ENCODE measurements at regions not wholly inside any gene's neighbourhood (a gene's known extent, or its start where the extent isn't known, plus 50 kb on each side); places are given as distances from the start of the nearest gene placed in this dataset.

DNA sequence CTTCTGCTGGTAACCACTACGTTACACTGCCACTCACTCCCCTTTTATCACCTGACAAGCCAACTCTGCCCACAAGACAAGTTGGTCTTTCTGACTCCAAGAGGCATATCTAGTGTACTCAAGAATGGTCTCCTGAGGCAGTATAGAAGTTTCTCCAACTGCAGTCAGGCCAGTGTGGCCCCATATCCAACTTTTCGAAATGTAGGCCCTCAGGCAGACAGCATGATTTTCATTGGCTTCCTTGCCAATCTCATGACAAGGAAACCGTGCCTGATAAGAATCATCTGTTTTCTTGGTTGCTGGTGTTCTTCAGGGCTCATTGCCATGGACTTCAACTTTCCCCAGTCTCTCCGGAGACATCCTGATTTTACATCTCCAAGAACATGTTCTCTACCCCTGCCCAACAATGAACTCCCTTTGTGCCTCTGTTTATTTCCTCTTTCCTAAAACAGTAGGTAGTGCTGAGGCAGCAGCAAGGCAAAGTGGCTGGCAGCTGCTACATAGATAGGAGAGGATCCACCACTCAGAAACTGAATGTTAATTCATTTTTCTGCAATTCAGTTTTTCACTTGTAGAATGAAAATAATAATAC is 62.6 kb upstream of the SEMA6A start:
- TF ChIP-seq, protein P1, sequence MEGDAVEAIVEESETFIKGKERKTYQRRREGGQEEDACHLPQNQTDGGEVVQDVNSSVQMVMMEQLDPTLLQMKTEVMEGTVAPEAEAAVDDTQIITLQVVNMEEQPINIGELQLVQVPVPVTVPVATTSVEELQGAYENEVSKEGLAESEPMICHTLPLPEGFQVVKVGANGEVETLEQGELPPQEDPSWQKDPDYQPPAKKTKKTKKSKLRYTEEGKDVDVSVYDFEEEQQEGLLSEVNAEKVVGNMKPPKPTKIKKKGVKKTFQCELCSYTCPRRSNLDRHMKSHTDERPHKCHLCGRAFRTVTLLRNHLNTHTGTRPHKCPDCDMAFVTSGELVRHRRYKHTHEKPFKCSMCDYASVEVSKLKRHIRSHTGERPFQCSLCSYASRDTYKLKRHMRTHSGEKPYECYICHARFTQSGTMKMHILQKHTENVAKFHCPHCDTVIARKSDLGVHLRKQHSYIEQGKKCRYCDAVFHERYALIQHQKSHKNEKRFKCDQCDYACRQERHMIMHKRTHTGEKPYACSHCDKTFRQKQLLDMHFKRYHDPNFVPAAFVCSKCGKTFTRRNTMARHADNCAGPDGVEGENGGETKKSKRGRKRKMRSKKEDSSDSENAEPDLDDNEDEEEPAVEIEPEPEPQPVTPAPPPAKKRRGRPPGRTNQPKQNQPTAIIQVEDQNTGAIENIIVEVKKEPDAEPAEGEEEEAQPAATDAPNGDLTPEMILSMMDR (conservative IDR thresholded peaks at IDR 0.05; ENCODE audit: low read length) = no peak
- no peak for TF ChIP-seq EZH2phosphoT487 (IDR thresholded peaks at IDR 0.05; ENCODE audit: borderline replicate concordance, low read depth, low read length)
